GM12878 (cell line): ENCODE measurements at regions not wholly inside any gene's neighbourhood (a gene's known extent, or its start where the extent isn't known, plus 50 kb on each side); places are given as distances from the start of the nearest gene placed in this dataset.

ENCODE experiments used
- ATAC-seq: fragments of 200-7000 bp; cut with Tn5 transposase; 3 replicates; pipeline ENCODE4 v1.9.1; 2020; ENCODE audit warnings: mild to moderate bottlenecking, moderate library complexity
- BruUV-seq: library from RNA; stranded (reverse); fragments of 400-500 nt; replicated peaks from 2 replicates; lab custom pipeline; 2021; lab: Mats Ljungman, UMichigan
- CTCF ChIA-PET: fragments of 300-600 bp; sonication (Branson Sonifier 250); formaldehyde crosslinking; extraction: SDS; loops from one replicate; lab custom pipeline; 2021; ENCODE audit warnings: inconsistent platforms; lab: Yijun Ruan, JAX
- POLR2A ChIA-PET: fragments of 350-600 bp; formaldehyde crosslinking; extraction: SDS; loops from one replicate; lab custom pipeline; 2021; ENCODE audit warnings: inconsistent platforms; lab: Charles Lee
- RAD21 ChIA-PET: fragments of 300-600 bp; sonication (Branson Sonifier 250); formaldehyde crosslinking; loops from one replicate; lab custom pipeline; 2023; ENCODE audit warnings: antibody characterized with exemption; ENCODE audit not compliant: unreplicated experiment; lab: Charles Lee
- SMC1A ChIA-PET: fragments of 300-600 bp; sonication (Branson Sonifier 250); formaldehyde crosslinking; loops from one replicate; lab custom pipeline; 2023; ENCODE audit not compliant: unreplicated experiment, uncharacterized antibody; lab: Charles Lee
- DNase-seq: peaks from one replicate; pipeline ENCODE4 v3.0.0-alpha.2; 2011; ENCODE audit warnings: low read depth, low spot score
- FAIRE-seq: peaks from 3 replicates; lab custom pipeline; 2011; peaks lifted over from hg19 to GRCh38; lab: Jason Lieb, UNC
- H2AFZ ChIP-seq: 2 replicates; pipeline ENCODE4 v1.6.0; 2011; ENCODE audit warnings: low read depth, low read length, control low read depth; ENCODE audit not compliant: control insufficient read depth
- H3K27ac ChIP-seq: 2 replicates; pipeline ENCODE4 v1.5.1; 2011; ENCODE audit warnings: control low read depth; ENCODE audit not compliant: control insufficient read depth, insufficient read depth
- H3K27me3 ChIP-seq, 2 experiments: replicated peaks in 1 of 2; 2 replicates each; pipeline versions ENCODE4 v1.6.0 to v1.6.1; 2011; ENCODE audit warnings: low read length in 1 of 2; ENCODE audit not compliant: control insufficient read depth in 2 of 2, insufficient read depth in 2 of 2
- H3K36me3 ChIP-seq, 2 experiments: 2 replicates each; pipeline ENCODE4 v1.5.1; 2011; ENCODE audit warnings: low read length in 1 of 2; ENCODE audit not compliant: control insufficient read depth in 2 of 2, insufficient read depth in 2 of 2
- H3K4me1 ChIP-seq: 2 replicates; pipeline ENCODE4 v1.6.1; 2011; ENCODE audit warnings: mild to moderate bottlenecking, low read length, moderate library complexity, mixed read lengths; ENCODE audit not compliant: control insufficient read depth, insufficient read depth
- H3K4me2 ChIP-seq: 2 replicates; pipeline ENCODE4 v1.6.0; 2011; ENCODE audit warnings: control low read depth; ENCODE audit not compliant: control insufficient read depth, insufficient read depth
- H3K4me3 ChIP-seq: fragments of 200-600 bp; sonication (generic); 2 replicates; pipeline ENCODE4 v1.5.1; 2016
- H3K79me2 ChIP-seq: 2 replicates; pipeline ENCODE4 v1.6.0; 2011; ENCODE audit warnings: low read length; ENCODE audit not compliant: control insufficient read depth, insufficient read depth
- H3K9ac ChIP-seq: 2 replicates; pipeline ENCODE4 v1.8.0; 2011; ENCODE audit warnings: low read length, control low read depth, mixed read lengths; ENCODE audit not compliant: control insufficient read depth, insufficient read depth
- H3K9me3 ChIP-seq: replicated peaks from 3 replicates; pipeline ENCODE4 v1.5.1; 2011; ENCODE audit warnings: mild to moderate bottlenecking, low read length; ENCODE audit not compliant: control insufficient read depth, insufficient read depth
- H4K20me1 ChIP-seq: 2 replicates; pipeline ENCODE4 v1.6.0; 2011; ENCODE audit not compliant: control insufficient read depth, insufficient read depth
- ATF2 ChIP-seq: IDR thresholded peaks from 2 replicates; pipeline ENCODE4 v1.6.1; 2012; ENCODE audit warnings: low read length, inconsistent platforms
- MTA2 ChIP-seq: fragments of 450-650 bp; IDR thresholded peaks from 2 replicates; pipeline ENCODE4 v1.6.1; 2016; ENCODE audit warnings: low read depth, mild to moderate bottlenecking, moderate library complexity
- NR2F1 ChIP-seq: fragments of 450-650 bp; conservative IDR thresholded peaks from 2 replicates; pipeline ENCODE4 v1.6.1; 2017; ENCODE audit warnings: mild to moderate bottlenecking
- POLR2A ChIP-seq: IDR thresholded peaks from 2 replicates; pipeline ENCODE4 v1.6.1; 2011; ENCODE audit warnings: low read depth, mild to moderate bottlenecking, low read length
- SRF ChIP-seq, 2 experiments: IDR thresholded peaks; 2 replicates each; pipeline ENCODE4 v1.6.1; 2011; ENCODE audit warnings: low read depth in 2 of 2, low read length in 2 of 2, mild to moderate bottlenecking in 1 of 2, moderate library complexity in 1 of 2
- TCF12 ChIP-seq: IDR thresholded peaks from 2 replicates; pipeline ENCODE4 v1.6.1; 2011; ENCODE audit warnings: low read depth, mild to moderate bottlenecking, low read length
- ZNF24 ChIP-seq: fragments of 450-650 bp; IDR thresholded peaks from 2 replicates; pipeline ENCODE4 v1.6.1; 2017; ENCODE audit warnings: antibody characterized with exemption, mild to moderate bottlenecking
- ZSCAN29 ChIP-seq: fragments of 450-650 bp; IDR thresholded peaks from 2 replicates; pipeline ENCODE4 v1.6.1; 2017; ENCODE audit warnings: mild to moderate bottlenecking, moderate library complexity
- ZZZ3 ChIP-seq: IDR thresholded peaks from 2 replicates; pipeline ENCODE4 v1.6.1; 2011; ENCODE audit warnings: low read depth; ENCODE audit not compliant: control insufficient read depth, insufficient read length
- WGBS: methylation state at CpG from one replicate; pipeline ENCODE4 v1.1.6; 2016; ENCODE audit warnings: low lambda C conversion rate; ENCODE audit not compliant: insufficient replicate concordance, insufficient coverage; ENCODE audit errors: missing lambda C conversion rate; 5-methylcytosine and 5-hydroxymethylcytosine counted together
- in situ Hi-C: fragments of 300-500 bp; cut with MboI; formaldehyde crosslinking; loops from 9 replicates; pipeline ENCODE4 v1.14.3; 2018; ENCODE audit warnings: mixed read lengths
- intact Hi-C: fragments of 100-400 bp; cut with micrococcal nuclease; formaldehyde crosslinking; loops from one replicate; pipeline ENCODE4 v1.14.2; 2022; ENCODE audit not compliant: unreplicated experiment

GRCh38 chr3:40751666-40752065 is 226.9 kb downstream of the ZNF621 start:
- ATAC-seq, result no peak
- Histone ChIP-seq H3K4me1 (no peaks in the 10 kb centered on the region), H3K4me3 (no peak overlapping the region), H3K36me3 (no peaks in the 10 kb centered on the region), H3K79me2 (no peaks in the 10 kb centered on the region), H3K27me3 (no peaks in the 10 kb centered on the region), H4K20me1 (no peaks in the 10 kb centered on the region), H3K9me3 (no peaks in the 10 kb centered on the region), H2AFZ (no peak overlapping the region), H3K4me2 (no peak overlapping the region), H3K9ac (no peak overlapping the region), H3K27ac (no peak overlapping the region)
- 21% methylated on average over 1 of the region's 1 CpG for WGBS
- ChIA-PET SMC1A (no interaction called here), CTCF (no interaction called here), RAD21 (no interaction called here), POLR2A (no interaction called here)
- DNase-seq, result no peak
- no peak for TF ChIP-seq NR2F1
- BruUV-seq, result no TSS peak
- in situ Hi-C loops (no loop called here), intact Hi-C loops (no loop called here)
- no peak for FAIRE-seq

- Histone ChIP-seq H3K27me3 (no peaks in the 10 kb centered on the region), H3K4me2 (no peak overlapping the region), H3K4me1 (no peaks in the 10 kb centered on the region), H3K9ac (no peak overlapping the region), H3K4me3 (no peak overlapping the region), H2AFZ (no peak overlapping the region), H3K9me3 (no peaks in the 10 kb centered on the region), H3K36me3 (no peaks in the 10 kb centered on the region), H3K79me2 (no peaks in the 10 kb centered on the region), H4K20me1 (no peaks in the 10 kb centered on the region), H3K27ac (no peak overlapping the region)
- no peak for FAIRE-seq
- ChIA-PET SMC1A (no interaction called here), CTCF (no interaction called here), RAD21 (no interaction called here), POLR2A (no interaction called here)
- TF ChIP-seq SRF (IDR thresholded peaks at IDR 0.05; ENCODE audit: low read depth in 2 of 2, low read length in 2 of 2) (no peak), ZZZ3 (no peak), MTA2 (no peak), ZNF24 (no peak), POLR2A (no peak), ZSCAN29 (no peak), TCF12 (no peak), ATF2 (no peak)
- in situ Hi-C loops (no loop called here), intact Hi-C loops (no loop called here)
- WGBS, result 63% methylated on average over 3 of the region's 3 CpGs
- no TSS peak for BruUV-seq
- no peak for DNase-seq
- no peak for ATAC-seq
These were observed 227.7 kb downstream of the ZNF621 start for GRCh38 chr3:40752492-40752891.
